ENCODE measurements at regions not wholly inside any gene's neighbourhood (a gene's known extent, or its start where the extent isn't known, plus 50 kb on each side); places are given as distances from the start of the nearest gene placed in this dataset.

DNA sequence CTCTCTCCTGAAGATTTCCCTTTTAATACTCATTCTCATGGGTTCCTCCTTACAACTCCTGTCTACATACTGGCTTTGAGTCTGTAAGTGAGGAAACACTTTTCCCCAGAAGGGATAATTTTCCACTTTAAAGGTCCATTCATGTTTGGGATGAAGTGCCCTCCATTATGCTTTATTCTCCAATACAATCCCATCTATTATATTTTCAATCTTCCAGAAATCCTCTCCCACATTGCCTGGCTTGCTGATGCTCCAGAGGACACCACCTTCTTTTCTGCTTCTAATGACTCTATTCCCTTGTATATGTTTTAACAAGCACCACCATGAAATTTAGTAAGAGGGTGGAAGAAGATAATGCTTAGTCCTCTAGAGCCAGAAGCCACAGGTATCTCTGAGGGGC lies 92.7 kb upstream of the NBEA start (continued):
- TF ChIP-seq ZC3H10 (CRISPR knock-in tag; IDR thresholded peaks at IDR 0.05) (no peak), RARB (CRISPR knock-in tag; IDR thresholded peaks at IDR 0.05) (no peak), ZNF8 (CRISPR knock-in tag; IDR thresholded peaks at IDR 0.05) (no peak), ZNF565 (CRISPR knock-in tag; conservative IDR thresholded peaks at IDR 0.05; ENCODE audit: low read depth) (no peak), OSR1 (CRISPR knock-in tag; IDR thresholded peaks at IDR 0.05) (no peak), ISL1 (CRISPR knock-in tag; IDR thresholded peaks at IDR 0.05) (no peak)
- TF ChIP-seq, protein P1, sequence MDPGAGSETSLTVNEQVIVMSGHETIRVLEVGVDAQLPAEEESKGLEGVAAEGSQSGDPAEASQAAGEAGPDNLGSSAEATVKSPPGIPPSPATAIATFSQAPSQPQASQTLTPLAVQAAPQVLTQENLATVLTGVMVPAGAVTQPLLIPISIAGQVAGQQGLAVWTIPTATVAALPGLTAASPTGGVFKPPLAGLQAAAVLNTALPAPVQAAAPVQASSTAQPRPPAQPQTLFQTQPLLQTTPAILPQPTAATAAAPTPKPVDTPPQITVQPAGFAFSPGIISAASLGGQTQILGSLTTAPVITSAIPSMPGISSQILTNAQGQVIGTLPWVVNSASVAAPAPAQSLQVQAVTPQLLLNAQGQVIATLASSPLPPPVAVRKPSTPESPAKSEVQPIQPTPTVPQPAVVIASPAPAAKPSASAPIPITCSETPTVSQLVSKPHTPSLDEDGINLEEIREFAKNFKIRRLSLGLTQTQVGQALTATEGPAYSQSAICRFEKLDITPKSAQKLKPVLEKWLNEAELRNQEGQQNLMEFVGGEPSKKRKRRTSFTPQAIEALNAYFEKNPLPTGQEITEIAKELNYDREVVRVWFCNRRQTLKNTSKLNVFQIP (CRISPR knock-in tag; IDR thresholded peaks at IDR 0.05; ENCODE audit: borderline replicate concordance, low read depth) = no peak

DNA sequence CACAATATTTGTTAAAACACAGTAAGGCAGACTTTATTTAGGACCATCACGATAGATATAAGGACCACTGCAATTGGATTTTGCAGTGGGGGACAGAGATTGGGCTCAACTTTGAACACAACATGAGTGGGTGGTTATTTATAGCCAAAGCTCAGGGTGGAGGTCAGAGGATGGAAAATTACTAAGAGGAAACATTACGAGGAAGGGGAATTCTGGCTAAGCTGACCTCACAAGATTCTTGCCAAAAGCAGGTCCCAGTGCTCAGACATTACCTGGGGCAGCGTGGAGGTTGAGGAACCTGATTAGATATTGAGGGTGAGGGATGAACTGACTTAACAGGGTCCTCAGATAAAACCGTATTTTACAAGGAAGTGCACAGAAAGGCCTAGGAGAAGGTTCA lies 88.9 kb upstream of the NBEA start:
- no peak for ATAC-seq
- TF ChIP-seq, protein P1 (CRISPR knock-in tag; IDR thresholded peaks at IDR 0.05; ENCODE audit: borderline replicate concordance, low read depth) = no peak
- TF ChIP-seq ZNF565 (CRISPR knock-in tag; conservative IDR thresholded peaks at IDR 0.05; ENCODE audit: low read depth) (no peak), SNAI2 (CRISPR knock-in tag; IDR thresholded peaks at IDR 0.05) (no peak), BACH2 (CRISPR knock-in tag; IDR thresholded peaks at IDR 0.05; ENCODE audit: borderline replicate concordance) (no peak)

DNA sequence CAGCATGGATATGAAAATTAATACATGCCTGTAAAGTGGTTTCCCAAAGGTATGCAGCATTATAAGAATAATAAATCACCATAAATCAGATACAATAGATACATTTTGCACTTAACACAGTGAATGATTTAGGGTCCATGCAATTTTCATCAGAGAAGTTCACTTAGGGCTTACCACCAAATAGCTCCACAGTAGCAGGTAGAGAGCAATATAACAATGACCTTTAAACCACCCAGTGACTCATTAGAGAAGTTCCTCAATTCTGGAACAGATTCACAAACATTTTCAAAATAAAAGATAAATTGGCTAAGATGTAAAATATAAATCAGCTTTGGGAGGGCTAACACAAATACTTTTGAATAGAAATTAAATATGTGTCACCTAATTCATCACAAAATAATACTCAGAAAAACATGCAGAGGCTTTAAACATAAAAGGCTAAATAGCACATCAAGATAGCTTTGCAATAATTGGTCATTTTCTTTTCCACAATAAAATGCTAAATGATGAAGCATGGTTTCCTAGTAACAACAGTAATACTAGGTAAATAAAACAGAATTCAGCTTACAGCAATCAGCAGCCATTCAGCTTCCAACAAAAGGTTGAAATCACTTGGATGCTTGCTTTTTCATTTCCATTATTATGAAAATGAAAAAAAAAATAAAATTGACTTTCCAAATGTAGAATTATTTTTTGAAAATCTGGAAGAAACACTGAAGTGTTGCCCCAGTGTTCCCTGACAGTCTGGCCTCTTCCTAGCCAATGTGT lies 84.3 kb upstream of the NBEA start:
- no peak for ATAC-seq
- TF ChIP-seq SNAI2 (CRISPR knock-in tag; IDR thresholded peaks at IDR 0.05) = no peak
- no peak for TF ChIP-seq RARB (CRISPR knock-in tag; IDR thresholded peaks at IDR 0.05)
- TF ChIP-seq, protein P2, sequence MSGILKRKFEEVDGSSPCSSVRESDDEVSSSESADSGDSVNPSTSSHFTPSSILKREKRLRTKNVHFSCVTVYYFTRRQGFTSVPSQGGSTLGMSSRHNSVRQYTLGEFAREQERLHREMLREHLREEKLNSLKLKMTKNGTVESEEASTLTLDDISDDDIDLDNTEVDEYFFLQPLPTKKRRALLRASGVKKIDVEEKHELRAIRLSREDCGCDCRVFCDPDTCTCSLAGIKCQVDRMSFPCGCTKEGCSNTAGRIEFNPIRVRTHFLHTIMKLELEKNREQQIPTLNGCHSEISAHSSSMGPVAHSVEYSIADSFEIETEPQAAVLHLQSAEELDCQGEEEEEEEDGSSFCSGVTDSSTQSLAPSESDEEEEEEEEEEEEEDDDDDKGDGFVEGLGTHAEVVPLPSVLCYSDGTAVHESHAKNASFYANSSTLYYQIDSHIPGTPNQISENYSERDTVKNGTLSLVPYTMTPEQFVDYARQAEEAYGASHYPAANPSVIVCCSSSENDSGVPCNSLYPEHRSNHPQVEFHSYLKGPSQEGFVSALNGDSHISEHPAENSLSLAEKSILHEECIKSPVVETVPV (CRISPR knock-in tag; IDR thresholded peaks at IDR 0.05) = no peak
- TF ChIP-seq BACH2 (CRISPR knock-in tag; IDR thresholded peaks at IDR 0.05; ENCODE audit: borderline replicate concordance) = no peak
- no peak for TF ChIP-seq ARNTL (CRISPR knock-in tag; IDR thresholded peaks at IDR 0.05; ENCODE audit: borderline replicate concordance, low read depth)
- TF ChIP-seq, protein P3, sequence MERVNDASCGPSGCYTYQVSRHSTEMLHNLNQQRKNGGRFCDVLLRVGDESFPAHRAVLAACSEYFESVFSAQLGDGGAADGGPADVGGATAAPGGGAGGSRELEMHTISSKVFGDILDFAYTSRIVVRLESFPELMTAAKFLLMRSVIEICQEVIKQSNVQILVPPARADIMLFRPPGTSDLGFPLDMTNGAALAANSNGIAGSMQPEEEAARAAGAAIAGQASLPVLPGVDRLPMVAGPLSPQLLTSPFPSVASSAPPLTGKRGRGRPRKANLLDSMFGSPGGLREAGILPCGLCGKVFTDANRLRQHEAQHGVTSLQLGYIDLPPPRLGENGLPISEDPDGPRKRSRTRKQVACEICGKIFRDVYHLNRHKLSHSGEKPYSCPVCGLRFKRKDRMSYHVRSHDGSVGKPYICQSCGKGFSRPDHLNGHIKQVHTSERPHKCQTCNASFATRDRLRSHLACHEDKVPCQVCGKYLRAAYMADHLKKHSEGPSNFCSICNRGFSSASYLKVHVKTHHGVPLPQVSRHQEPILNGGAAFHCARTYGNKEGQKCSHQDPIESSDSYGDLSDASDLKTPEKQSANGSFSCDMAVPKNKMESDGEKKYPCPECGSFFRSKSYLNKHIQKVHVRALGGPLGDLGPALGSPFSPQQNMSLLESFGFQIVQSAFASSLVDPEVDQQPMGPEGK (CRISPR knock-in tag; IDR thresholded peaks at IDR 0.05; ENCODE audit: borderline replicate concordance) = no peak
- TF ChIP-seq TOX (CRISPR knock-in tag; IDR thresholded peaks at IDR 0.05; ENCODE audit: borderline replicate concordance) = no peak
- TF ChIP-seq ZNF8 (CRISPR knock-in tag; IDR thresholded peaks at IDR 0.05) = no peak
- no peak for TF ChIP-seq ZFP3 (CRISPR knock-in tag; IDR thresholded peaks at IDR 0.05)
- TF ChIP-seq OSR1 (CRISPR knock-in tag; IDR thresholded peaks at IDR 0.05) = no peak
- TF ChIP-seq ZC3H10 (CRISPR knock-in tag; IDR thresholded peaks at IDR 0.05) = no peak
- no peak for TF ChIP-seq ZNF70 (CRISPR knock-in tag; IDR thresholded peaks at IDR 0.05)
- TF ChIP-seq ESRRG (CRISPR knock-in tag; IDR thresholded peaks at IDR 0.05) = no peak
- TF ChIP-seq, protein P1 (CRISPR knock-in tag; IDR thresholded peaks at IDR 0.05; ENCODE audit: borderline replicate concordance, low read depth) = no peak
- TF ChIP-seq TCF4 (CRISPR knock-in tag; IDR thresholded peaks at IDR 0.05; ENCODE audit: borderline replicate concordance) = no peak
- TF ChIP-seq, protein P4, sequence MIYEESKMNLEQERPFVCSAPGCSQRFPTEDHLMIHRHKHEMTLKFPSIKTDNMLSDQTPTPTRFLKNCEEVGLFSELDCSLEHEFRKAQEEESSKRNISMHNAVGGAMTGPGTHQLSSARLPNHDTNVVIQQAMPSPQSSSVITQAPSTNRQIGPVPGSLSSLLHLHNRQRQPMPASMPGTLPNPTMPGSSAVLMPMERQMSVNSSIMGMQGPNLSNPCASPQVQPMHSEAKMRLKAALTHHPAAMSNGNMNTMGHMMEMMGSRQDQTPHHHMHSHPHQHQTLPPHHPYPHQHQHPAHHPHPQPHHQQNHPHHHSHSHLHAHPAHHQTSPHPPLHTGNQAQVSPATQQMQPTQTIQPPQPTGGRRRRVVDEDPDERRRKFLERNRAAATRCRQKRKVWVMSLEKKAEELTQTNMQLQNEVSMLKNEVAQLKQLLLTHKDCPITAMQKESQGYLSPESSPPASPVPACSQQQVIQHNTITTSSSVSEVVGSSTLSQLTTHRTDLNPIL (CRISPR knock-in tag; IDR thresholded peaks at IDR 0.05; ENCODE audit: low read depth) = no peak
- TF ChIP-seq, protein P5, sequence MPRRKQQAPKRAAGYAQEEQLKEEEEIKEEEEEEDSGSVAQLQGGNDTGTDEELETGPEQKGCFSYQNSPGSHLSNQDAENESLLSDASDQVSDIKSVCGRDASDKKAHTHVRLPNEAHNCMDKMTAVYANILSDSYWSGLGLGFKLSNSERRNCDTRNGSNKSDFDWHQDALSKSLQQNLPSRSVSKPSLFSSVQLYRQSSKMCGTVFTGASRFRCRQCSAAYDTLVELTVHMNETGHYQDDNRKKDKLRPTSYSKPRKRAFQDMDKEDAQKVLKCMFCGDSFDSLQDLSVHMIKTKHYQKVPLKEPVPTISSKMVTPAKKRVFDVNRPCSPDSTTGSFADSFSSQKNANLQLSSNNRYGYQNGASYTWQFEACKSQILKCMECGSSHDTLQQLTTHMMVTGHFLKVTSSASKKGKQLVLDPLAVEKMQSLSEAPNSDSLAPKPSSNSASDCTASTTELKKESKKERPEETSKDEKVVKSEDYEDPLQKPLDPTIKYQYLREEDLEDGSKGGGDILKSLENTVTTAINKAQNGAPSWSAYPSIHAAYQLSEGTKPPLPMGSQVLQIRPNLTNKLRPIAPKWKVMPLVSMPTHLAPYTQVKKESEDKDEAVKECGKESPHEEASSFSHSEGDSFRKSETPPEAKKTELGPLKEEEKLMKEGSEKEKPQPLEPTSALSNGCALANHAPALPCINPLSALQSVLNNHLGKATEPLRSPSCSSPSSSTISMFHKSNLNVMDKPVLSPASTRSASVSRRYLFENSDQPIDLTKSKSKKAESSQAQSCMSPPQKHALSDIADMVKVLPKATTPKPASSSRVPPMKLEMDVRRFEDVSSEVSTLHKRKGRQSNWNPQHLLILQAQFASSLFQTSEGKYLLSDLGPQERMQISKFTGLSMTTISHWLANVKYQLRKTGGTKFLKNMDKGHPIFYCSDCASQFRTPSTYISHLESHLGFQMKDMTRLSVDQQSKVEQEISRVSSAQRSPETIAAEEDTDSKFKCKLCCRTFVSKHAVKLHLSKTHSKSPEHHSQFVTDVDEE (CRISPR knock-in tag; IDR thresholded peaks at IDR 0.05) = no peak

All from SK-N-SH treated with all-trans-retinoic acid at 6 μM for 48 hours (cell line).